ENCODE measurements at regions not wholly inside any gene's neighbourhood (a gene's known extent, or its start where the extent isn't known, plus 50 kb on each side); places are given as distances from the start of the nearest gene placed in this dataset.

DNA sequence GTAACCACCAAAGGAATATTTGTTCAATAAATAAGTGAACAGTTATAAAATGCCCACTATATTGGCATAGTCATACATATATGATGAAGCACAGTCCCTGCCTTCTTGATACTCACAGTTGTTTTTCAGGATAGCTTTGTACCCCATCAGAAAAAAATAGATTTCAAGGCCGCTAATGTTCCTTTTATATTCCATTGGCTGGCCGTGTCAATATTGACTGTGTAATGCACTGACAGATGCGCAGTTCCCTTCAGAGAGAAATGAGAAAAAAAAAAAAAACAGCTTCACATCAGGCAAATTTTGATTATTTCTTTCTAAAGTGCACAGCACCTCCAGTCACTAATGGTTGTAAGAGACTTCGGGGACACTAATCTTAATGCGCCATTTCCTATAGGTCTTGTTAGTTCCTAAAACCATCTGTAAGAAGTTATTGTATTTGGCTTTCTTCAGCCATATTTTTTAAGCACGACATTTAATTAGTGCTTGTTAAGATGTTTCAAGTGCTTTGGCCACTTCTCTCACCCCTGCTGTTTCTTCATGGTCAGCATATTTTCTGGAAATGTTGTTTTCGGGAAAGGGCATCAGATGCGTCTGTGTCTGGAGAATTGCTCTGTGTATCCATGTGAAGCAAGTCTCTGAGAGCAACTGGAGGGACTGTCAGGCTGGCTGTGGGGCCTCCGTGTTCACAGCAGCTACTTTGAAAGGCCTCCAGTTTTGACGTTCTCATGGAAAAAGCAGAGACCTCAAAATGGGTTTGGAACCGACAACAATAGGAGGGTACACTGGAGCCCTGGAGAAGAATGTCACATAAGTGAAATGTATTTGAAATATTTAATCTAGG lies 378.3 kb downstream of the MTX2 start:
- Histone ChIP-seq H3K36me3 (ENCODE audit: control insufficient read depth in 2 of 2, insufficient read depth in 2 of 2, low read length in 2 of 2) (no peaks in the 10 kb centered on the region), H3K9me3 (ENCODE audit: control insufficient read depth in 2 of 2, low read length in 2 of 2) (no peaks in the 10 kb centered on the region), H3K4me3 (ENCODE audit: low read length in 2 of 2) (no peak overlapping the region), H3K9ac (ENCODE audit: low read depth in 1 of 2, low read length in 2 of 2) (no peak overlapping the region), H3K27me3 (ENCODE audit: control insufficient read depth in 2 of 2, insufficient read depth in 2 of 2, low read length in 2 of 2) (peaks cover 8 to 10% of the 10 kb centered on the region in 2 donors), H3K4me1 (ENCODE audit: control insufficient read depth in 2 of 2, insufficient read depth in 2 of 2, low read length in 2 of 2) (no peaks in the 10 kb centered on the region), H3K27ac (ENCODE audit: low read depth in 2 of 2, low read length in 2 of 2) (no peak overlapping the region)

DNA sequence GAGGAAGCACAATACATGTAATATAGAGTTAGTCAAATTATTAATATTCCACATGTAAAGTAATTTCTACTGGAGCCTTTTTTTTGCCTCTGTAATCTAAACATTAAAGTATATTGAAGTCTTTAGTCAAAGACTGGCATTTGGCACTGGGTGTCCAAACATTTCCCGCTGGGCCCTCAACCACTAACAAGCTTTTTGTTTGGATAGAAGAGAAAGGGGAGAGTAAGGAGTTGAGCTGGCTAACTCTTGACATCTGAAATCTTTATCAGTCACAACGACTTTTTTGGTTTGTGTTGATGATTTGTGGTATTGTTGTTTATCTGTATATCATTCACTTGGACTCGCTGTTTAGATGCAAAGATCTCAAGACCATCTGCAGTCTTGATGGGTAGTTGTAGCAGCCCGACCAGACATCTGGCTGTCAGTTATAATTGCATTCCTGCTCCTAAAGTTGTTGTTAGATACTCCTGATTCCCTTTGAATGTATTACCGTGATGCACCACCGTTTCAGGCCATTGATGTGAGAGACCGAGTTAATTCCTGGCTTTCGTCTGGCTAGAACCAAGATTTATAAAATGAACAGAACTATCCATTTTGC lies 379.6 kb downstream of the MTX2 start:
- Histone ChIP-seq H3K27ac (ENCODE audit: low read depth in 2 of 2, low read length in 2 of 2) (no peak overlapping the region), H3K36me3 (ENCODE audit: control insufficient read depth in 2 of 2, insufficient read depth in 2 of 2, low read length in 2 of 2) (no peaks in the 10 kb centered on the region), H3K9ac (ENCODE audit: low read depth in 1 of 2, low read length in 2 of 2) (no peak overlapping the region), H3K4me1 (ENCODE audit: control insufficient read depth in 2 of 2, insufficient read depth in 2 of 2, low read length in 2 of 2) (no peaks in the 10 kb centered on the region), H3K9me3 (ENCODE audit: control insufficient read depth in 2 of 2, low read length in 2 of 2) (no peaks in the 10 kb centered on the region), H3K27me3 (ENCODE audit: control insufficient read depth in 2 of 2, insufficient read depth in 2 of 2, low read length in 2 of 2) (peaks cover 7 to 8% of the 10 kb centered on the region in 2 donors), H3K4me3 (ENCODE audit: low read length in 2 of 2) (no peak overlapping the region)

DNA sequence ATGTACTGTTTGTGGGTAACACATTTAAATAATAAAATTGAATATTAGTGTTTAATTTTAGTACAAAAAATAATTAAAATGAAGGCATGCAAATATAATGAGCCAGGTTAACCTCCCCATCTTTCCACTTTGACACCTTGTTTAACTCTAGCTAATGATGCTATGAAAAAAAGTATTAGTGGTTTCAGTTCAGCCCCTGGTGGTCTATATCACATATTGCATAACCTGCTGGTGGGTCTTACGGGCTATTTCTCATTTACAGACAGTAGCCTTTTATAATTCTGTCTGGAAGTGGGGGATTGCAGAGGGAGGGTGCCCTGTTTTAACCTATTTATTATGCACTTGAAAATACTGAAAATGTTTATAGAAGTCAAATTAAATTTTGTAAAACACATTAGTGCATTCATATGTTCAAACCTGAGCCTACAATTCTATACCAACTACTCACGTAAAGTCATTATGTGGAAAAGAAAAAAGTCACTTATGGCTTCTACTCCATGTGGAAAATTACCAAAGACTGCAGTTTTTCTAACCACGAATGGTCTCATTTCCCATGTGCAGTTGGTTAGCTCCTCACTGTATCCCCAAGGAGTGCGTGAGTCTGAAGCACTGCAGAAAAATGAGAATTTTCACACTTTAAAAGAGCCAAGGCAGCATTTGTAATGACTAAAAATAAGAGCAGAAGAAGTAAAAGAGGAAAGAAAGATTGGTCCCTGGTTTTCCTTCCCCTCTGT lies 381.0 kb downstream of the MTX2 start:
- Histone ChIP-seq H3K36me3 (ENCODE audit: control insufficient read depth in 2 of 2, insufficient read depth in 2 of 2, low read length in 2 of 2) (no peaks in the 10 kb centered on the region), H3K4me3 (ENCODE audit: low read length in 2 of 2) (no peak overlapping the region), H3K4me1 (ENCODE audit: control insufficient read depth in 2 of 2, insufficient read depth in 2 of 2, low read length in 2 of 2) (no peaks in the 10 kb centered on the region), H3K9ac (ENCODE audit: low read depth in 1 of 2, low read length in 2 of 2) (no peak overlapping the region), H3K9me3 (ENCODE audit: control insufficient read depth in 2 of 2, low read length in 2 of 2) (no peaks in the 10 kb centered on the region), H3K27ac (ENCODE audit: low read depth in 2 of 2, low read length in 2 of 2) (no peak overlapping the region), H3K27me3 (ENCODE audit: control insufficient read depth in 2 of 2, insufficient read depth in 2 of 2, low read length in 2 of 2) (peaks cover 5 to 8% of the 10 kb centered on the region in 2 donors)

DNA sequence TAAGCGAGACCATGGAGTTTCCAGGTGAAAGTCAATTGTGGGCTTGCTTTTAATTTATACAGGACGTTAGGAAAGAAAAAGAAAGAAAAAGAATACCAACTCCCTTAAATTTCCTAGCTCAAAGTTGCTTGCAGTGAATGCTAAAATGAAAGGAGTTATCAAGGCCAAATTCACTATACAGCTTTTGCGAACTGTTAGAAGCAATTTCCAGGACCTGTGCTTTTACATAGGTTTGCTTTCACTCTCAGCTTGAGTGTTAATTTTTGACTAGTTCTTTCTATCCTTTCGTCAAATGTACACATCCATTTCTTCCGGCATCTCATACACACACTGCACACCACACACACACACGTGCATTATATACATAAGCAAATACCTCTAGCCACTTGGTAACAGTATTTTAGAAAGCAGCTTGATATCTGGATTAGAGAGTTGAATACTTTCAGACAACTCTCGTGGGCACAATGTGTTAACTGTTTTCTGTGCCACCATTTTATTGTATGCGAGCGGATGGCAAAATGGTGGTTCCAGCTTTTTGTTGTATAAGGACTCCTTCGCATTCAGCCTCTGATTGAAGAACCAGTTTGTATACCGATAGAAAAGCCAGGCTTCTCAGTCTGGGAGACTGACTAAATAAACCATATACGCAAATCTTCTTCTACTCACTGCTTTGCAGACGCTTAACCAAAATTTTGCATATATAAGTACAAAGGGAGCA lies 381.8 kb downstream of the MTX2 start:
- Histone ChIP-seq H3K27ac (ENCODE audit: low read depth in 2 of 2, low read length in 2 of 2) (no peak overlapping the region), H3K36me3 (ENCODE audit: control insufficient read depth in 2 of 2, insufficient read depth in 2 of 2, low read length in 2 of 2) (no peaks in the 10 kb centered on the region), H3K9me3 (ENCODE audit: control insufficient read depth in 2 of 2, low read length in 2 of 2) (no peaks in the 10 kb centered on the region), H3K27me3 (ENCODE audit: control insufficient read depth in 2 of 2, insufficient read depth in 2 of 2, low read length in 2 of 2) (peaks cover 5 to 8% of the 10 kb centered on the region in 2 donors), H3K9ac (ENCODE audit: low read depth in 1 of 2, low read length in 2 of 2) (no peak overlapping the region), H3K4me1 (ENCODE audit: control insufficient read depth in 2 of 2, insufficient read depth in 2 of 2, low read length in 2 of 2) (no peaks in the 10 kb centered on the region), H3K4me3 (ENCODE audit: low read length in 2 of 2) (no peak overlapping the region)

DNA sequence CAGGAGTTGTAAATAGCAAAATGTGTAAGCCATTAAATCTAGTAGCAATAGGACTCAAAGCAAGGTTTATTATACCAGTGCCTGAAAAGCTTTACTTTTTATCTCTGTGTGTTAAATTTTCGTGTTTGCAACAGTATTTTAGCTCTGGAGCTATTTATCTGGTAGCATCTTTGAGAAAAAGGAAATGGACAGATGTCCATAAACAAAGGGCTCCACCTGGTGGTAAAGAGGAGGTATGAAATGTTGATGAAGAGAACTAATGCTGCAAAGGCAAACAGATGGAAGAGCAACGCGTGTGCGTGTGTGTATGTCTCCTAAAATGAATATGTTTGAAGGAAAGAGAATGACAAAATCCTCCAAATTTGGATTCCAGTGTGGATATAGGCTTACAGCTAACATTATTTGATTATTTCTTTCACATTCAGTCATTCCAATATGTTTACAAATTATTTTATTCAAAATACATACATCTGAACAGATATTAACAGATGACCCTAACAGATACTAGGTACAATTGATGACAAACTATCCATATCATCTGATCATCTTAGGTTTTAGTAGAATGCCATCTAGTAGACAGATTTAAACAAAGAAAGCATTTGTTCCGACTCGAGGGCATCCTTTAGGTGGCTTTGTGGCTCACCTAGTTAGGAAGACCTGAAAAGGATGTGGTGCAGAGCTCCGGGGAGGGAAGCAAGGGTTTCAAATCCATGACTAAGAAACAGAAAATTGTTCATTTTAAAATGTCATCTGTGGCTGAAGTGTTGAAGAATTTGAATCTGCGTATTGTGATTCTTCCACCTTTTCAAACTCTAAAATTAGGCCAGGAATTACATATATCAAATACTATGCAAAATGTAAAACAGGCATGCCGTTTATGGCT lies 383.3 kb downstream of the MTX2 start:
- no peaks in the 10 kb centered on the region for H3K9me3 ChIP-seq (ENCODE audit: control insufficient read depth in 2 of 2, low read length in 2 of 2)
- no peak overlapping the region for H3K9ac ChIP-seq (ENCODE audit: low read depth in 1 of 2, low read length in 2 of 2)
- no peaks in the 10 kb centered on the region for H3K4me1 ChIP-seq (ENCODE audit: control insufficient read depth in 2 of 2, insufficient read depth in 2 of 2, low read length in 2 of 2)
- H3K4me3 ChIP-seq (ENCODE audit: low read length in 2 of 2): no peak overlapping the region
- no peaks in the 10 kb centered on the region for H3K36me3 ChIP-seq (ENCODE audit: control insufficient read depth in 2 of 2, insufficient read depth in 2 of 2, low read length in 2 of 2)
- peaks cover 2 to 4% of the 10 kb centered on the region in 2 donors for H3K27me3 ChIP-seq (ENCODE audit: control insufficient read depth in 2 of 2, insufficient read depth in 2 of 2, low read length in 2 of 2)
- no peak overlapping the region for H3K27ac ChIP-seq (ENCODE audit: low read depth in 2 of 2, low read length in 2 of 2)

DNA sequence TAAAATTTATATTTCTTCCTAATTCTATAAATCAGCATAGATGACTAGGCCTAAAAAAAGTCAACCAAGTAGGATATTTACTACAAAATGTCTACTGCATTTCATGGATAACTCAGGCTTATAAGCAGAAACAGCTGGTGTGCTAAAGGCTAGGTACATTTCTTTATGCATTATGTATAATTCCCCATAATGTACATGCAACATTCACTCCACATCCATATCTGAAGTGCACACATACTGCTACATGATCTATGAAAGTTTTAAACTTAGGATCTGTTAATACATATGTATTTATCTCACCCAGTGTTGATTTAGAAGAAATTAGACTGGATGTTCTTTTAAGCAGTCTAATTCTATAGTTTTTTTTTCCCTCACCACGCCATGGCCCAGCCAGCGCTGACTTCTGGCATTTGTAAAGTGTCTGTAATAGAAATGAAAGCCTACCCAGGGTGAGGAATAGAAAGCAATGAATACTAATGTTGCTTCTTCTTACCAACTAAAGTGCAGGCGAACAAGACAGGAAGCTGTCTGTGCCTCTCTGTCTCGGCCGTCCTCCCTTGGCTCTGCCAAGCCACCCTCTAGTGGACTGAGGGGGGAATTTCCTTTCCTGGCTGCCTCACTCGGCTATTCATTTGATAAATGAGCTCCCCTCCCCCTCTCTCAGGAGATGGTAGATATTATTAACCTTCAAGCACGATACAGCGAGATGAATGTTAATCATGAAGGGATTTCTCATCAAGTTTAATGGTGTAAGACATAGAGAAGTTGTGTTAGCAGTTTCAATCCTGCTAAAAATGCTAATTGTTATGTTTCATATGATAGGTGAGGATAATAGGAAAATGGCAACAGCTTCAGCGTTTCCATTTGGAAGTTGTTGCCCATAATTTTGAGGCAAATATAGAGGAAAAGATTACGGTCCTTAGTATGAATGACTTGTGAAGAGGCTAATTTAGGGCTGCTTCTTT lies 384.5 kb downstream of the MTX2 start:
- Histone ChIP-seq H3K4me3 (ENCODE audit: low read length in 2 of 2) (no peak overlapping the region), H3K4me1 (ENCODE audit: control insufficient read depth in 2 of 2, insufficient read depth in 2 of 2, low read length in 2 of 2) (no peaks in the 10 kb centered on the region), H3K27me3 (ENCODE audit: control insufficient read depth in 2 of 2, insufficient read depth in 2 of 2, low read length in 2 of 2) (peaks cover 2 to 4% of the 10 kb centered on the region in 2 donors), H3K9me3 (ENCODE audit: control insufficient read depth in 2 of 2, low read length in 2 of 2) (no peaks in the 10 kb centered on the region), H3K27ac (ENCODE audit: low read depth in 2 of 2, low read length in 2 of 2) (no peak overlapping the region), H3K36me3 (ENCODE audit: control insufficient read depth in 2 of 2, insufficient read depth in 2 of 2, low read length in 2 of 2) (no peaks in the 10 kb centered on the region), H3K9ac (ENCODE audit: low read depth in 1 of 2, low read length in 2 of 2) (peak overlapping the region in 1 of 2 donors; percentile 6)

DNA sequence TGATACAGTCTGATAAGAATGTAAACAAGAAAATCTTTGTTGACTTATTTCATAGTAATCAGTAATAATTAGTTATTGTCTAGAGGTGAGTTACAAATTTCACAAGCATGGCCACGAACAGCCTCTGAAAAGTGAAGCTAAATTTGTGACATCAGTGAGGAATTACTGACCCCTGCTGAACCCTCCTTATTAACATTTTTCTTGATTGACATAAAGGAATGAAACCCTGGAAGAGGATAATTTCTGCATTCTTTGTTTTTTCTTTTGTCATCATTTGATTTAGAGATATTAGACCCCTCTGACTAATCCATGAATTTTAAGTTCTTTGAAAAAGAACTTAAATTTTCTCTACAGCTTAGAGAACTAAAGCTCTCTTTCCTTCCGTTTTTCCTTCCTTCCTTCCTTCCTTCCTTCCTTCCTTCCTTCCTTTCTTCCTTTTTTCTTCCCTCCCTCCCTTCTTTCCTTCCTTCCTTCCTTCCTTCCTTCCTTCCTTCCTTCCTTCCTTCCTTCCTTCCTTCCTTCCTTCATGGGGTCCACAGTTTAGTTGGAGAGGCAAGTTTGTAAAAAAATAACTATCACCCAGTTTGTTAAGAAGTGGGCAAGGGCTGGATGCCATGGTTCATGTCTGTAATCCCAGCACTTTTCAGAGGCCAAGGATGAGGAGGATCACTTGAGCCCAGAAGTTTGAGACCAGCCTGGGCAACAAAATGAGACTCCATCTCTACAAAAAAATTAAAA lies 387.0 kb downstream of the MTX2 start:
- Histone ChIP-seq H3K27ac (ENCODE audit: low read depth in 2 of 2, low read length in 2 of 2) (no peak overlapping the region), H3K27me3 (ENCODE audit: control insufficient read depth in 2 of 2, insufficient read depth in 2 of 2, low read length in 2 of 2) (peaks cover 0 to 2% of the 10 kb centered on the region in 2 donors), H3K4me1 (ENCODE audit: control insufficient read depth in 2 of 2, insufficient read depth in 2 of 2, low read length in 2 of 2) (no peaks in the 10 kb centered on the region), H3K9me3 (ENCODE audit: control insufficient read depth in 2 of 2, low read length in 2 of 2) (no peaks in the 10 kb centered on the region), H3K36me3 (ENCODE audit: control insufficient read depth in 2 of 2, insufficient read depth in 2 of 2, low read length in 2 of 2) (no peaks in the 10 kb centered on the region), H3K4me3 (ENCODE audit: low read length in 2 of 2) (no peak overlapping the region), H3K9ac (ENCODE audit: low read depth in 1 of 2, low read length in 2 of 2) (no peak overlapping the region)

DNA sequence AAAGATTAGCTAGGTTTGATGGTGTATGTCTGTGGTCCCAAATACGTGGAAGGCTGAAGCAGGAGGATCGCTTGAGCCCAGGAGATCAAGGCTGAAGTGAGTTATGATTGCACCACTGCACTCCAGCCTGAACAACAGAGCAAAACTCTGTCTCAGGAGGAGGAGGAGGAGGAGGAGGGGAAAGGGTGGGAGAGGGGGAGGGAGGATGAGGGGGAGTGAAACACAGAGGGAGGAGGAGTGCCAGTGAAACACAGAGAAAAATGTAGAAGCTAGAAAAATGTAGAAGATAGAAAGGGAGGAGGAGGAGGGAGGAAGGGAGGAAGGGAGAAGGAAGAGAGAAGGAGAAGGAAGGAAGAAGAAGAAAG lies 387.5 kb downstream of the MTX2 start:
- H3K36me3 ChIP-seq (ENCODE audit: control insufficient read depth in 2 of 2, insufficient read depth in 2 of 2, low read length in 2 of 2): no peaks in the 10 kb centered on the region
- no peaks in the 10 kb centered on the region for H3K9me3 ChIP-seq (ENCODE audit: control insufficient read depth in 2 of 2, low read length in 2 of 2)
- H3K27ac ChIP-seq (ENCODE audit: low read depth in 2 of 2, low read length in 2 of 2): no peak overlapping the region
- no peaks in the 10 kb centered on the region for H3K4me1 ChIP-seq (ENCODE audit: control insufficient read depth in 2 of 2, insufficient read depth in 2 of 2, low read length in 2 of 2)
- no peak overlapping the region for H3K4me3 ChIP-seq (ENCODE audit: low read length in 2 of 2)
- no peak overlapping the region for H3K9ac ChIP-seq (ENCODE audit: low read depth in 1 of 2, low read length in 2 of 2)
- no peaks in the 10 kb centered on the region for H3K27me3 ChIP-seq (ENCODE audit: control insufficient read depth in 2 of 2, insufficient read depth in 2 of 2, low read length in 2 of 2)
